Activated T-helper 9 cell treated with anti-CD3 and anti-CD28 coated beads, Interleukin-2, amount 50 U/mL, for 16 hours (primary cell): ENCODE measurements at regions not wholly inside any gene's neighbourhood (a gene's known extent, or its start where the extent isn't known, plus 50 kb on each side); places are given as distances from the start of the nearest gene placed in this dataset.

Experiments used
- DNase-seq: peaks from one replicate; pipeline ENCODE4 v3.0.0-alpha.2; 2020; ENCODE audit warnings: low read depth

GRCh38 chr15:31151301-31152233 lies 50.0 kb upstream of the TRPM1 start:
- no peak for DNase-seq

- no peak for DNase-seq
Measured at GRCh38 chr15:31153531-31153930, 52.0 kb upstream of the TRPM1 start.

- no peak for DNase-seq
Measured at GRCh38 chr15:31155151-31155550, 53.6 kb upstream of the TRPM1 start.

GRCh38 chr15:31156226-31156625 lies 54.7 kb upstream of the TRPM1 start:
- no peak for DNase-seq

GRCh38 chr15:31156808-31157207 lies 55.3 kb upstream of the TRPM1 start:
- no peak for DNase-seq

GRCh38 chr15:31157644-31158069 lies 56.1 kb upstream of the TRPM1 start:
- no peak for DNase-seq

- DNase-seq: no peak
Measured at GRCh38 chr15:31158858-31159569, 57.5 kb upstream of the TRPM1 start.

- no peak for DNase-seq
Measured at GRCh38 chr15:31159837-31160236, 58.3 kb upstream of the TRPM1 start.

GRCh38 chr15:31160297-31160696 lies 58.8 kb upstream of the TRPM1 start:
- DNase-seq: no peak

- no peak for DNase-seq
Measured at GRCh38 chr15:31160740-31161495, 59.4 kb upstream of the TRPM1 start.

GRCh38 chr15:31161951-31162350 lies 60.4 kb upstream of the TRPM1 start:
- DNase-seq: no peak

- no peak for DNase-seq
Measured at GRCh38 chr15:31162721-31163510, 61.4 kb upstream of the TRPM1 start.

GRCh38 chr15:31163769-31164572 lies 62.4 kb upstream of the TRPM1 start:
- no peak for DNase-seq

GRCh38 chr15:31164573-31164912 lies 63.0 kb upstream of the TRPM1 start:
- no peak for DNase-seq

- no peak for DNase-seq
Measured at GRCh38 chr15:31169558-31169957, 68.0 kb upstream of the TRPM1 start.

- DNase-seq: no peak
Measured at GRCh38 chr15:31171731-31172130, 70.2 kb upstream of the TRPM1 start.

GRCh38 chr15:31172606-31173005 lies 71.1 kb upstream of the TRPM1 start:
- DNase-seq: no peak

- no peak for DNase-seq
Measured at GRCh38 chr15:31173790-31174450, 72.4 kb upstream of the TRPM1 start.

GRCh38 chr15:31175484-31175883 lies 74.0 kb upstream of the TRPM1 start:
- DNase-seq: no peak

- no peak for DNase-seq
Measured at GRCh38 chr15:31177951-31178350, 76.4 kb upstream of the TRPM1 start.
